Calu3 (cell line): ENCODE measurements at regions not wholly inside any gene's neighbourhood (a gene's known extent, or its start where the extent isn't known, plus 50 kb on each side); places are given as distances from the start of the nearest gene placed in this dataset.

Experiments
- BruUV-seq: library from RNA; stranded (reverse); fragments of 400-500 nt; replicated peaks from 2 replicates; lab custom pipeline; 2021; lab: Mats Ljungman, UMichigan
- CTCF ChIA-PET: fragments of 300-600 bp; sonication (Branson Sonifier 250); formaldehyde crosslinking; loops from one replicate; lab custom pipeline; 2022; ENCODE audit warnings: antibody characterized with exemption; lab: Charles Lee
- DNase-seq: peaks from one replicate; pipeline ENCODE4 v3.0.0; 2022
- H3K27ac Mint-ChIP-seq: one replicate; pipeline ENCODE4 v1.8.0; 2022; ENCODE audit warnings: mixed read lengths; ENCODE audit not compliant: unreplicated experiment
- H3K27me3 Mint-ChIP-seq: one replicate; pipeline ENCODE4 v1.8.0; 2022; ENCODE audit warnings: mixed read lengths; ENCODE audit not compliant: unreplicated experiment
- H3K36me3 Mint-ChIP-seq: one replicate; pipeline ENCODE4 v1.8.0; 2022; ENCODE audit warnings: mild to moderate bottlenecking, moderate library complexity, mixed read lengths; ENCODE audit not compliant: insufficient read depth, unreplicated experiment
- H3K4me1 Mint-ChIP-seq: one replicate; pipeline ENCODE4 v1.8.0; 2022; ENCODE audit warnings: mild to moderate bottlenecking, low read depth, mixed read lengths; ENCODE audit not compliant: unreplicated experiment
- H3K4me3 Mint-ChIP-seq: one replicate; pipeline ENCODE4 v1.8.0; 2022; ENCODE audit warnings: mild to moderate bottlenecking, low read depth, moderate library complexity, mixed read lengths; ENCODE audit not compliant: unreplicated experiment
- H3K9me3 Mint-ChIP-seq: one replicate; pipeline ENCODE4 v1.8.0; 2022; ENCODE audit warnings: low read depth, mixed read lengths; ENCODE audit not compliant: unreplicated experiment
- intact Hi-C: fragments of 100-400 bp; cut with micrococcal nuclease; formaldehyde crosslinking; loops from one replicate; pipeline ENCODE4 v1.10.0; 2022; ENCODE audit not compliant: unreplicated experiment
- TF ChIP-seq, protein P1 (sequence below): fragments of 200-600 bp; IDR thresholded peaks from one replicate; pipeline ENCODE4 v1.8.0; 2022; ENCODE audit warnings: antibody characterized with exemption; ENCODE audit not compliant: unreplicated experiment

DNA sequence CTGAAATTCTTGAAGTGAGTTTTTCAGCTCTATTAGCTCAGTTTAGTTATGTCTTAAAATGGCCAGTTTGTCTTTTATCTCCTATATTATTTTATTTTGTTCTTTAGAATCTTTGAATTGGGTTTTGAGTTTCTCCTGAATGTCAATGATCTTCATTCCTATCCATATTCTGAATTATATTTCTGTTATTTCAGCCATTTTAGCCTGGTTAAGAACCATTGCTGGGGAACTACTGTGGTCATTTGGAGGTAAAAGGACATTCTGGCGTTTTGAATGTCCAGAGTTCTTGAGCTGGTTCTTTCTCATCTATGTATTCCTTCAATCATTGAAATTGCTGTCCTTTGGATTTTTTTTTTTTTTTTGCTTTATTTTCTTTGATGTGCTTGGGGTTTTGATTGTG lies 203.9 kb upstream of the HS3ST4 start:
- no peak overlapping the region for H3K27ac Mint-ChIP-seq
- H3K4me1 Mint-ChIP-seq, result no peaks in the 10 kb centered on the region
- H3K27me3 Mint-ChIP-seq, result no peaks in the 10 kb centered on the region
- TF ChIP-seq, protein P1, sequence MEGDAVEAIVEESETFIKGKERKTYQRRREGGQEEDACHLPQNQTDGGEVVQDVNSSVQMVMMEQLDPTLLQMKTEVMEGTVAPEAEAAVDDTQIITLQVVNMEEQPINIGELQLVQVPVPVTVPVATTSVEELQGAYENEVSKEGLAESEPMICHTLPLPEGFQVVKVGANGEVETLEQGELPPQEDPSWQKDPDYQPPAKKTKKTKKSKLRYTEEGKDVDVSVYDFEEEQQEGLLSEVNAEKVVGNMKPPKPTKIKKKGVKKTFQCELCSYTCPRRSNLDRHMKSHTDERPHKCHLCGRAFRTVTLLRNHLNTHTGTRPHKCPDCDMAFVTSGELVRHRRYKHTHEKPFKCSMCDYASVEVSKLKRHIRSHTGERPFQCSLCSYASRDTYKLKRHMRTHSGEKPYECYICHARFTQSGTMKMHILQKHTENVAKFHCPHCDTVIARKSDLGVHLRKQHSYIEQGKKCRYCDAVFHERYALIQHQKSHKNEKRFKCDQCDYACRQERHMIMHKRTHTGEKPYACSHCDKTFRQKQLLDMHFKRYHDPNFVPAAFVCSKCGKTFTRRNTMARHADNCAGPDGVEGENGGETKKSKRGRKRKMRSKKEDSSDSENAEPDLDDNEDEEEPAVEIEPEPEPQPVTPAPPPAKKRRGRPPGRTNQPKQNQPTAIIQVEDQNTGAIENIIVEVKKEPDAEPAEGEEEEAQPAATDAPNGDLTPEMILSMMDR, result no peak
- no peak overlapping the region for H3K4me3 Mint-ChIP-seq
- peaks cover 6% of the 10 kb centered on the region for H3K9me3 Mint-ChIP-seq
- CTCF ChIA-PET, result interaction anchor here (0.6 kb wide), 1 partner anchor 13 kb away, joined by 3 read pairs; no protein-coding TSS in a partner anchor
- no TSS peak for BruUV-seq
- intact Hi-C loops, result no loop called here
- DNase-seq, result no peak
- H3K36me3 Mint-ChIP-seq, result no peaks in the 10 kb centered on the region

DNA sequence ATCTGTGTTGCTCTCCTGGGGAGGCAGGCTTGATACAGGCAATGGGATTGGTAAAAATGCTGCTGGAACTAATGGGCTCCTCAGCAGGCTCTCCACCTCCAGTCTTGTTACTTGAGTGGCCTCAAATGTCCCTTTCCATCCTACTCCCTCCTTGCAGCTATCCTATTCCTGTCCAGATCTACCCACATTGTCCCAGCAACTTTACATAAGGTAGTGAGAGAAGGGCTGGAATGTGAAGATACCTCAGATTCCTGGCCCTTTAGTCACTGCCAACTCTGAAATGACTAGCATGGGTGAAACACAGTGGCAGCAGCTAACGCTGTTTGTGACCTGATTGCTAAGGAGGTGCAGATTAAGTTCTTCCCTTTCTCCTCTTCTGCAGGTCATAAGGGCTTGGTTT lies 210.1 kb upstream of the HS3ST4 start:
- Mint-ChIP-seq H3K9me3 (peaks cover 5% of the 10 kb centered on the region), H3K4me1 (no peaks in the 10 kb centered on the region), H3K27me3 (no peaks in the 10 kb centered on the region), H3K27ac (no peak overlapping the region), H3K36me3 (no peaks in the 10 kb centered on the region), H3K4me3 (no peak overlapping the region)
- intact Hi-C loops, result no loop called here
- BruUV-seq, result no TSS peak
- no peak for DNase-seq
- TF ChIP-seq, protein P1, result no peak
- CTCF ChIA-PET, result no interaction called here

DNA sequence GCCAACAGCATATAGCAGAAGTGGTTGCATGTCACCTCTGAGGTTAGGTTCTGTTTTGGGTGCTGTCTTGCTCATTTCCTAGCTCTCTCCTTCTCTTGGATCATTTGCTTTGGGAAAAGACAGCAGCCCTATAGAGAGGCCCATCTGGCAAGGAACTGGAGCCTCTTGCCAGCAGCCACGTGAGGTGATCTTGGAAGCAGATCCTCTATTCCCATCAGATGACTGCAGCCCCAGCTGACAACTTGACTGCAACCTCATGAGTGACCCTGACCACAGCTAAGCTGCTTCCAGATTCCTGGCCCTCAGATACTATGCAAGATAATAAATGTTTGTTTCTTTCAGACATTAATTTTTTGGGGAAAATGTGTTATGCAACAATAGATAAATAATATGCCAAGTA lies 213.3 kb upstream of the HS3ST4 start:
- intact Hi-C loops, result no loop called here
- TF ChIP-seq, protein P1, result no peak
- Mint-ChIP-seq H3K36me3 (no peaks in the 10 kb centered on the region), H3K4me3 (no peak overlapping the region), H3K27me3 (no peaks in the 10 kb centered on the region), H3K27ac (no peak overlapping the region), H3K4me1 (no peaks in the 10 kb centered on the region), H3K9me3 (peaks cover 6% of the 10 kb centered on the region)
- BruUV-seq, result no TSS peak
- DNase-seq, result no peak
- CTCF ChIA-PET, result no interaction called here

DNA sequence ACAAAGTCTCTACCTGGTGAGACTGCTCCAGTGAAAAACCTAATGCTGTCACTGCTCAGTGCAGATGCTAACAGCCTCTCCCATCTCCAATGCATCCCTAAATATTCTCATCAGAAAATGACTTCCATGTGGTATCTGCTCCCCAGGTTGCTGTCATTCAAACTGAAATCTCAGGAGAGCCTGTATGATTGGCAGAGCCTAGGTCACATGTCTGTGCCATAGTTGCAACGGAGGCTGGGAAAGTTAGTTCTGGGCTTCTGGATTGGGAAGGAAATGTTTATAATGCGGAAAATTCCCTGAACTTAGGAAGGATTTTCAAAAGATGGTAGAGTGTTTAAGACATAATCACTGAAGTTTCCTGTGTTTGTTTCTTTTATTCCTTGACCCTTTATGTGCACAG lies 206.4 kb upstream of the ZKSCAN2 start:
- no peak overlapping the region for H3K4me3 Mint-ChIP-seq
- no peak overlapping the region for H3K27ac Mint-ChIP-seq
- no TSS peak for BruUV-seq
- TF ChIP-seq, protein P1, result no peak
- no peaks in the 10 kb centered on the region for H3K9me3 Mint-ChIP-seq
- intact Hi-C loops, result no loop called here
- DNase-seq, result no peak
- H3K36me3 Mint-ChIP-seq, result no peaks in the 10 kb centered on the region
- H3K4me1 Mint-ChIP-seq, result no peaks in the 10 kb centered on the region
- H3K27me3 Mint-ChIP-seq, result peaks cover 14% of the 10 kb centered on the region
- CTCF ChIA-PET, result no interaction called here
